C4-2B (cell line): ENCODE measurements at regions not wholly inside any gene's neighbourhood (a gene's known extent, or its start where the extent isn't known, plus 50 kb on each side); places are given as distances from the start of the nearest gene placed in this dataset.

Experiments used
- H3K27ac ChIP-seq: fragments of 450-650 bp; 2 replicates; pipeline ENCODE4 v1.5.1; 2017
- ZFX ChIP-seq: fragments of 450-650 bp; IDR thresholded peaks from 2 replicates; pipeline ENCODE4 v1.6.1; 2017
- TF ChIP-seq, protein P1 (sequence below): fragments of 450-650 bp; conservative IDR thresholded peaks from 2 replicates; pipeline ENCODE4 v1.5.1; 2017; ENCODE audit warnings: mild to moderate bottlenecking

DNA sequence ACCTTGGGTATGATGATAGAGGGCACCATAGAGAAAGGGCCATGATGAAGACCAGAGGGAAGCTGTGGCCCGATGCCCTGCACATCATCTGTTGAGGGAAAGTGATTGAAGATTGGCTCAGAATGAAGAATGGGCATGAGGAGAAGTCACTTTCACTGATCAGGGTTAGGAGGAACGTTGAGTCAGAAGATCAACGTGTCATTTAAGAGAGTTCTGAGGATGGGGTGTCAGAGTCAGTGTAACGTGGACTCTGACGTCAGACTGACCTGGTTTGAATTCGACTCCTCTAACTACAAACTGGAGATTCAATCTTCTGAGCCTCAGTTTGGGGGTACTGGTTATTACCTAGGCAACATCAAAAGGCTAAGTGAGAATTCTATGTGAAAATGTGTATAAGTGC lies 352.6 kb downstream of the DDX10 start:
- H3K27ac ChIP-seq, result no peak overlapping the region
- TF ChIP-seq, protein P1, sequence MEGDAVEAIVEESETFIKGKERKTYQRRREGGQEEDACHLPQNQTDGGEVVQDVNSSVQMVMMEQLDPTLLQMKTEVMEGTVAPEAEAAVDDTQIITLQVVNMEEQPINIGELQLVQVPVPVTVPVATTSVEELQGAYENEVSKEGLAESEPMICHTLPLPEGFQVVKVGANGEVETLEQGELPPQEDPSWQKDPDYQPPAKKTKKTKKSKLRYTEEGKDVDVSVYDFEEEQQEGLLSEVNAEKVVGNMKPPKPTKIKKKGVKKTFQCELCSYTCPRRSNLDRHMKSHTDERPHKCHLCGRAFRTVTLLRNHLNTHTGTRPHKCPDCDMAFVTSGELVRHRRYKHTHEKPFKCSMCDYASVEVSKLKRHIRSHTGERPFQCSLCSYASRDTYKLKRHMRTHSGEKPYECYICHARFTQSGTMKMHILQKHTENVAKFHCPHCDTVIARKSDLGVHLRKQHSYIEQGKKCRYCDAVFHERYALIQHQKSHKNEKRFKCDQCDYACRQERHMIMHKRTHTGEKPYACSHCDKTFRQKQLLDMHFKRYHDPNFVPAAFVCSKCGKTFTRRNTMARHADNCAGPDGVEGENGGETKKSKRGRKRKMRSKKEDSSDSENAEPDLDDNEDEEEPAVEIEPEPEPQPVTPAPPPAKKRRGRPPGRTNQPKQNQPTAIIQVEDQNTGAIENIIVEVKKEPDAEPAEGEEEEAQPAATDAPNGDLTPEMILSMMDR, result no peak
- TF ChIP-seq ZFX, result no peak

DNA sequence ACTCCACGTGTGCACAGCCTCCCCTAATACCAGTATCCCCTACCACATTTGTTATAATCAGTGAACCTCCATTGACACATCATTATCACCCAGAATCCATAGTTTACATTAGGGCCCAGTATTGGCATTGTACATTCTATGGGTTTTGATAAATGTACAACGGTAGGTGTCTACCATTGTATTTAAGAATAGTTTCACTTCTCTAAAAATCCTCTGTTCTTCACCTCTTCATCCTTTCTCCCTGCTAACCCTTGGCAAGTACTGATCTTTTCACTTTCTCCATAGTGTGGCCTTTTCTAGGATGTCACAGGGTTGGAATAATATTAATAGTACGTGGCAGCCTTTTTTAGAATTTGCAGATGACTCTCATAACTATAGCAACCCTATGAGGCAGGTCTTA lies 353.8 kb downstream of the DDX10 start:
- no peak for TF ChIP-seq ZFX
- TF ChIP-seq, protein P1, result no peak
- no peak overlapping the region for H3K27ac ChIP-seq

GRCh38 chr11:109019342-109019936 lies 354.6 kb downstream of the DDX10 start:
- H3K27ac ChIP-seq, result no peak overlapping the region
- TF ChIP-seq ZFX, result no peak
- TF ChIP-seq, protein P1, result no peak

DNA sequence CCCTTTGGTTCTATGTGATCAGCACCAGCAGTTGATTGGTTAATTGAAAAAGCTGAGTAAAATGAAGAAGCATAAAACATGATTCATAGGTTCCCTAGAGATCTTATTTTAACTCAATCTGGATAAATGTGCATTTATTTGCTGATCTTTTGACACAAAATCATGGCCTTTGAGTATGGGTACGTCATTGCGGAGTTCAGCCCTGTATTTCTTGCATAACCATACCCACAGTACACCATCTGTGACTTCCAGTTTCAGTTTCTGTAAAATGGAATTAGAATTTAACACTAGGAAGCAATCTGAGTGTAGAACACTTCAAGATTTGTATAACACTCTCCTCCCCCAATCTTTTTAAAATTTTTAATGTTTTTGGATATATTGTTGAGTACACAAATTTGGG lies 358.2 kb downstream of the DDX10 start:
- H3K27ac ChIP-seq, result no peak overlapping the region
- TF ChIP-seq, protein P1, result no peak
- no peak for TF ChIP-seq ZFX

DNA sequence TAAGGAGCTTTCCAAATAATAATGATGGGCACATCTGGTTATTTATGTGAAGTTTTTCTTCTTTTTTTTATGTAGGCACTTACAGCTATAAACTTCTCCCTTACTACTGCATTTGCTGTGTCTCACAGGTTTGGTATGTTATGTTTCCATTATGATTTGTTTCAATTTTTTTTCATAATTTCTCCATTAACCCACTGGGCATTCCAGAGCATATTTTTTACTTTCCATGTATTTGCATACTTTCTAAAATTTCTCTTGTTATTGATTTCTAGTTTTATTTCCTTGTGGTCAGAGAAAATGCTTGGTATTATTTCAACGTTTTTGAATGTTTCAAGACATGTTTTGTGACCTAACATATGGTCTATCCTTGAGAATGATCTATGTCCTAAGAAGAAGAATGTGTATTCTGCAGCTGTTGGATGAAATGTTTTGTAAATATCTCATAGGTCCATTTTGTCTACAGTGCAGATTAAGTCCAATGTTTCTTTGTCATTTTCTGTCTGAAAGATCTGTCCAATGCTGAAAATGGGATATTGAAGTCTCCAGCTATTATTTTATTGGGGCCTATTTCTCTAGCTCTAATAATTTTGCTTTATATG lies 362.1 kb downstream of the DDX10 start:
- TF ChIP-seq, protein P1, result no peak
- TF ChIP-seq ZFX, result no peak

DNA sequence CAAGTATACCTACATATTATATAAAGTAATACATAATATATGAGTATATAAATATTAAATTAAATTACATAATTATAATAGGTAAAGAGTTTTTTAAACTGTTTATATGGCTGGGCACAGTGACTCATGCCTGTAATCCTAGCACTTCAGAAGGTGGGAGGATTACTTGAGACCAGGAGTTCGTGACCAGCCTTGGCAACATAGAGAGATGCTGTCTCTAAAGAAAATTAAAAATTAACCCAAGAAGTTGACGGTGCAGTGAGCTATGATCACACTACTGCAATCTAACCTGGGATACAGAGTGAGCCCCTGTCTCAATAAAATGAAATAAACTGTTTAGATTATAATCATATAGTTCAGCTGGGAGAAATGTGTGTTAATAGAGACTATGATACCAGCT lies 363.0 kb downstream of the DDX10 start:
- H3K27ac ChIP-seq, result no peak overlapping the region
- TF ChIP-seq ZFX, result no peak
- TF ChIP-seq, protein P1, result no peak

More for the DNA sequence above, 362.1 kb downstream of the DDX10 start:
- no peak overlapping the region for H3K27ac ChIP-seq

DNA sequence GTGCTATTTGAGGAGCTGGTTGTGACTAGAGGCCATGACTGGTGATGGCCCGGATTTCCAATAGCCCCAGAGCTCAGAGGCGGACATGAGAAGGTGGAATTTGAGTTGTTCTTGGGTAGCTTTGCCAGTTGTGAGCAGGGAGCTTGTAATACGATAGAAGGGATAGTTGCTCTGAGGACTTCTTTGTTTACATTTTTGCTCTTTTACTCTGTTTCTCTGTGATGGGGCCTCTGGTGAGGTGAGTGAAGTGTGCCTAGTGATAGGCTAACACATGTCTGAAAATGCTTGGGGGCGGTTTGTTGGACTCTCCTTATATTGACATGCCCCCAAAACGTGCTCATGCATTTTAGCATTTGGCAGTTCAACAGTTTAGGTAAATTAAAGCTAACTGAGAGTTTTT lies 365.1 kb downstream of the DDX10 start:
- TF ChIP-seq ZFX, result no peak
- TF ChIP-seq, protein P1, result no peak

More for the DNA sequence above, 365.1 kb downstream of the DDX10 start:
- no peak overlapping the region for H3K27ac ChIP-seq
